Immature natural killer cell (primary cell): ENCODE measurements at regions not wholly inside any gene's neighbourhood (a gene's known extent, or its start where the extent isn't known, plus 50 kb on each side); places are given as distances from the start of the nearest gene placed in this dataset.

Source experiments
- DNase-seq, 3 donors: peaks; one replicate each; pipeline ENCODE4 v3.0.0; 2022; ENCODE audit warnings: mixed read lengths in 1 of 3
- H3K27ac Mint-ChIP-seq, 6 donors: one replicate each; pipeline ENCODE4 v1.8.0; 2020; ENCODE audit warnings: mixed read lengths in 6 of 6, mild to moderate bottlenecking in 5 of 6, inconsistent platforms in 4 of 6, moderate library complexity in 3 of 6
- H3K27me3 Mint-ChIP-seq, 3 donors: one replicate each; pipeline ENCODE4 v1.8.0; 2020 to 2021; ENCODE audit warnings: low read depth in 3 of 3, mild to moderate bottlenecking in 3 of 3, mixed read lengths in 3 of 3, moderate library complexity in 3 of 3, inconsistent platforms in 1 of 3
- H3K36me3 Mint-ChIP-seq, 3 donors: one replicate each; pipeline ENCODE4 v1.8.0; 2020; ENCODE audit warnings: mixed read lengths in 3 of 3, inconsistent platforms in 2 of 3, mild to moderate bottlenecking in 2 of 3
- H3K4me1 Mint-ChIP-seq, 2 donors: one replicate each; pipeline ENCODE4 v1.8.0; 2020; ENCODE audit warnings: inconsistent platforms in 2 of 2, mild to moderate bottlenecking in 2 of 2, mixed read lengths in 2 of 2, moderate library complexity in 1 of 2
- H3K4me3 Mint-ChIP-seq, 5 donors: one replicate each; pipeline ENCODE4 v1.8.0; 2020; ENCODE audit warnings: mild to moderate bottlenecking in 5 of 5, mixed read lengths in 5 of 5, inconsistent platforms in 3 of 5, moderate library complexity in 3 of 5
- H3K9me3 Mint-ChIP-seq, 6 donors: one replicate each; pipeline ENCODE4 v1.8.0; 2020; ENCODE audit warnings: mild to moderate bottlenecking in 6 of 6, mixed read lengths in 6 of 6, inconsistent platforms in 4 of 6, moderate library complexity in 3 of 6

GRCh38 chr22:48441553-48441850 is 1386.2 kb downstream of the BRD1 start:
- Mint-ChIP-seq H3K4me3 (no peak overlapping the region), H3K9me3 (no peaks in the 10 kb centered on the region), H3K27ac (no peak overlapping the region), H3K36me3 (no peaks in the 10 kb centered on the region), H3K4me1 (no peaks in the 10 kb centered on the region), H3K27me3 (peaks cover 2 to 8% (median 4%) of the 10 kb centered on the region in 3 donors)
- DNase-seq: no peak

DNA sequence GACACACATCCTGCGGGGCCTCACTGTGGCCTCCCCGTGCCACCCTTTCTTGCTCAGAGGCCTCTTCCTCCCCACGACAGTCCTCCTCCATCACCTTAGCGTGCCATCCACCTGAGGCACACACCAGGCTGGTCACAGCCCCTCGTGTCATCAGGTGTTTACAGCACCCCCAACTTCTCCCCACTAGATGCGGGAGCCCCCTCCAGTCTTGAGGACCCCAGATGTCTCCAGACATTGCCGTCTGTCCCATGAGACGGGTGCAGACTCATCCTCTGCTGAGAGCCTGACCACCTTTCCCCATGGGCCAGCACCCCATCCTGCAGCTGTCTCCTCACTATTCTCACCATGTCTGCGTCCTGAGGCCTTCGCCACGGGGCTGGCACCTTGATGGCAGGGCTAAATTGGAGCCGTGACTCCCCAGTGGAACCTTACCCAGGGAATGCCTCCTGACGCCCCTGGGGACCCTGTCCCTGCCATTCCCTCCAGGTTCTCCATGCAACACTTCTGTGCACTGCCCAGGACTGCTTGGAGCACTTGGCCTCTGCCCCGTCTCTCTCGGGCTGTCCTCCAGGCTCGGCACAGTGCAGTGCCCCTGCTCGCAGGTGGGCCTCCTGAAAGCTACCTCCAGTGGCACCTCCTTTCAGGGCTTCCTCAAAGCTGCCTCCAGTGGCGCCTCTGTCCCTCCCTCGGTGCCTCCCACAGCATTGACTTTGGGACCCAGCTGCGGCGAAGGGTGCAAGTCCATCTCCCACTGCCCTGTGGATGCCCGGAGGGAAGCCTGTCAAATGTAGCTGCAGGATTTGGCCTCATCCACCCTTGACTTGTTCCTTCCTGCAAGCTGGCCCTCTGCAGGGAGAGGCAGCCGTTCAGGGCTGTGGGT is 1386.8 kb downstream of the BRD1 start:
- no peak for DNase-seq
- Mint-ChIP-seq H3K9me3 (no peaks in the 10 kb centered on the region), H3K4me3 (no peak overlapping the region), H3K27me3 (peaks cover 2 to 8% (median 4%) of the 10 kb centered on the region in 3 donors), H3K36me3 (no peaks in the 10 kb centered on the region), H3K4me1 (no peaks in the 10 kb centered on the region), H3K27ac (no peak overlapping the region)

- no peak overlapping the region for H3K4me3 Mint-ChIP-seq
- peaks cover 2 to 8% (median 4%) of the 10 kb centered on the region in 3 donors for H3K27me3 Mint-ChIP-seq
- H3K27ac Mint-ChIP-seq: no peak overlapping the region
- no peaks in the 10 kb centered on the region for H3K4me1 Mint-ChIP-seq
- DNase-seq: no peak
- no peaks in the 10 kb centered on the region for H3K9me3 Mint-ChIP-seq
- no peaks in the 10 kb centered on the region for H3K36me3 Mint-ChIP-seq
These were observed 1387.5 kb downstream of the BRD1 start for GRCh38 chr22:48440176-48440575.

GRCh38 chr22:48439560-48440135 is 1388.0 kb downstream of the BRD1 start:
- H3K27me3 Mint-ChIP-seq: peaks cover 2 to 8% (median 4%) of the 10 kb centered on the region in 3 donors
- H3K9me3 Mint-ChIP-seq: no peaks in the 10 kb centered on the region
- H3K4me3 Mint-ChIP-seq: no peak overlapping the region
- no peak for DNase-seq
- no peaks in the 10 kb centered on the region for H3K4me1 Mint-ChIP-seq
- H3K27ac Mint-ChIP-seq: no peak overlapping the region
- H3K36me3 Mint-ChIP-seq: no peaks in the 10 kb centered on the region

DNA sequence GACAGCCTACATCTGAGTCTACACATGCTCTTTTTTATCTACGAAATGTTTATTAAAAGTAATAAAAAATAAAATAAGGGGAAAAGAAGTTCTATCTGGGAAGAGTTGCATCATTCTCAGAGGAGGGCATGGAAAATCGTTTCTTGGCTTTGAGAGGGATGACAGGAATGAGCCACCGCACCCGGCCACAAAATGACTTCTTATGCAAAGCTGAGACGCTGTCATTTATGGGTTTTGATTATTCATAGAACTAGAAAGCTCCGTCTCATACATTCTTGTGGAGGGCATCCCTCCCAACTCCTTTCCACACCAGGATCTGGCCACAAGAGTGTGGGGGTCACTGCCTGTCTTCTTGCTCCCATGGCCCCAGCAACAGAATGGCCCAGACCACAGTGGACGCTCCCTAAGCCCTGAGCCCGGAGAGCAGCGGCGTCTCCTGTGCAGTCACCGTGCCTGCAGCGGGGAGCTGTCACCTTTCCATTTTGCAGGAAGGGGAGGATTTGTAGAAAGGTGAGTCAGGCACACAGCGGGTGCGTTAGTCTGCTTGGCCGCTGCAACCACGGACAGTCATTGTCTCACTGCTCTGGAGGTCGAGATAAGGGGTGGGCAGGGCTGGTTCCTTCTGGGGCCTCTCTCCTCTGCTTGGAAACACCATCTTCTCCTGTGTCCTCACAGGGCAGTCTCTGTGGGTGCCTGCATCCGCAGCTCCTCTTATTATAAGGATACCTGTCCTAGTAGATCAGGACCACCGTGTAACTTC is 1388.7 kb downstream of the BRD1 start:
- no peaks in the 10 kb centered on the region for H3K36me3 Mint-ChIP-seq
- H3K4me1 Mint-ChIP-seq: no peaks in the 10 kb centered on the region

DNA sequence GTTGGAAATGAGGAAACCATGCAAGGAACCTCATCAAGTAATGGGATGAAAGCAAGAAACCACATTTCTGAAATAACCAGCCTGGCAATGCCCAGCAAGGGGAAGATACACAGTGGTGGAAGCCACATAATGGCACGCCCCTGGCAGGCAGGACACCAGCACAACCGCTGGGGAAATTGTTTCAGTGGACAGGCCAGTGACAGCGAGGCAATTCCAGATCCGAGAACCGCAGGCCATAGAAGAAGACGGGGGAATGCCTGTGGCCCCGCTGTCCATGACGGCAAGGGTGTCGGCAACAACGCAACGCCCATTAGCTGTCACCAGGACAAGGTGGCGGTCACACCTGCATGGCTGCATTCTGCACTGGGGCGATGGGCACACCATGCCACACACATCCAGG is 1389.6 kb downstream of the BRD1 start:
- DNase-seq: no peak
- Mint-ChIP-seq H3K4me1 (no peaks in the 10 kb centered on the region), H3K27me3 (peaks cover 2 to 7% (median 4%) of the 10 kb centered on the region in 3 donors), H3K9me3 (no peaks in the 10 kb centered on the region), H3K36me3 (no peaks in the 10 kb centered on the region), H3K27ac (no peak overlapping the region), H3K4me3 (no peak overlapping the region)

More for the DNA sequence above, 1388.7 kb downstream of the BRD1 start:
- no peaks in the 10 kb centered on the region for H3K9me3 Mint-ChIP-seq
- H3K27me3 Mint-ChIP-seq: peaks cover 2 to 7% (median 4%) of the 10 kb centered on the region in 3 donors
- H3K27ac Mint-ChIP-seq: no peak overlapping the region
- no peak overlapping the region for H3K4me3 Mint-ChIP-seq
- DNase-seq: no peak

DNA sequence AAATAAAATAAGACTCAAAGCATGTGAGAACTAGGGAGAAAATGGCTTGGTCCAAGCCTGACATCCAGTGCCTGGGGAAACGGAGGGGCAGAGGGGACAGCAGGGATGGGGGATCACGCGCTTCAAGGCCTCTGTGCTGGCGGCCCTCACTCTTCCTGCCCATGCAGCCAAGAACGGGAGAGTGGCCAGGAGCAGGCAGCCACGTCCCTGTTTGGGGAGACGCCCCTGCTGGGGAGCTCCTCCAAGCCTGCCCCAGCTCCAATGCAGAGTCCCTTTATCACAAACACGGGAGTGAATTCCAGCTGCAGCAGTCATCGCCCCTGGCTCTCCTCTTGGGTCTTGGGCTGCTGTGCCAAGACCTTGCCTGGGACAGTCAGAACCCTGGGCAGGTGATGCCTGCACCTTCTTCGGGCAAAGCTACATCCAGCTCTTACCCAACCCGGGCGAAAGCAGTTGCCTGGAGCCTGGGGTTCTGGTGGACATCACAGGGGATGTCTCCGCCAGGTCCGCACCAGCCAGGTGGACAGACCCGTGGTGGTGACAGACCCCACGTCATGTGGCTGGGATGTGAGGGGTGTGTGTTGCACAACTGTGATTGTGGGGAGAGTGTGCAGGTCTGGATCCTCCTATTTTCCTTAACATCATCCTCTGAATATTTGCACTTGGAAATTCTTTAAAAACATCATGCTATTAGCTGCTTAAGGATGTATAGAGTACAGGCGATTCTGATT is 1391.3 kb downstream of the BRD1 start:
- Mint-ChIP-seq H3K27ac (no peak overlapping the region), H3K4me1 (no peaks in the 10 kb centered on the region), H3K4me3 (no peak overlapping the region), H3K27me3 (peaks cover 2 to 4% (median 4%) of the 10 kb centered on the region in 3 donors), H3K36me3 (no peaks in the 10 kb centered on the region), H3K9me3 (no peaks in the 10 kb centered on the region)
- no peak for DNase-seq

- no peaks in the 10 kb centered on the region for H3K36me3 Mint-ChIP-seq
- no peak overlapping the region for H3K4me3 Mint-ChIP-seq
- no peaks in the 10 kb centered on the region for H3K4me1 Mint-ChIP-seq
- H3K27me3 Mint-ChIP-seq: peaks cover 0 to 6% (median 2%) of the 10 kb centered on the region in 3 donors
- no peaks in the 10 kb centered on the region for H3K9me3 Mint-ChIP-seq
- no peak overlapping the region for H3K27ac Mint-ChIP-seq
- no peak for DNase-seq
These were observed 1392.8 kb downstream of the BRD1 start for GRCh38 chr22:48434868-48435250.

GRCh38 chr22:48434156-48434867 is 1393.4 kb downstream of the BRD1 start:
- H3K4me3 Mint-ChIP-seq: no peak overlapping the region
- no peaks in the 10 kb centered on the region for H3K4me1 Mint-ChIP-seq
- DNase-seq: no peak
- H3K36me3 Mint-ChIP-seq: no peaks in the 10 kb centered on the region
- no peak overlapping the region for H3K27ac Mint-ChIP-seq
- peaks cover 0 to 6% (median 2%) of the 10 kb centered on the region in 3 donors for H3K27me3 Mint-ChIP-seq
- no peaks in the 10 kb centered on the region for H3K9me3 Mint-ChIP-seq

- H3K27ac Mint-ChIP-seq: no peak overlapping the region
These were observed 1394.0 kb downstream of the BRD1 start for GRCh38 chr22:48433647-48434046.

DNA sequence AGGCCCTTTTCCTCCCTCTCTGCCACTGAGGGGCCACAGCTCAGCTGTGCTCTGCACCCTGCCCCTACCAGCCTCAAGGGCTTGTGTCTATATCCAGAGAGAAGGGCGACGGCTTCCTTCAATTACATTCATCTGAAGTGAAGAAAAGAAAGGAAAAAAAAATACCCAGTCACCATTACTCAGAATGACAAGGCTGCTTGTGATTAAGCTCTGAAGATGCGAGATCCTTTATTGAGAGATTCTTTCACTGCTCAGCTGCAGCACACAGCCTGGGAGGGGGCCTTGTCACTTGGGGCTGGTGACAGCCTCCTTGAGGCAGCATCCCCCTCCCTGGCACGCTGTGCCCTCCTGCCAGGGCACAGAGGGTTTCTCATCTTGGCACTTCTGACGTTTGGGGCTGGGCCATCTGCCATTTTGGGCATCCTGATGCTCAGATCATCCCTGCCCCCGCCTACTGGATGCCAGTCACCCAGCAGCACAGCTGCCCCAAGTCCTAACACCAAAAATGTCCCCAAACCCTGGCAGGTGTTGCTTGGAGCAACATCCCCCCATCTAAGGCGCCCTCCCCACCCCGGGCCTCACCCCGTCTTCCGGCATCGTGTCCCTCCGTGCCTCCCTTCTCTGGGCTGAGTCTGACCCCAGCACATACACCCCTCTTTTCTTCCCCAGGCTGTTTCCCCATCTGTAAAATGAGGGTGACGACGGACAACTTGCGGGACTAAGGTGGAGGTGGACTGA is 1394.7 kb downstream of the BRD1 start:
- peaks cover 0 to 6% (median 3%) of the 10 kb centered on the region in 3 donors for H3K27me3 Mint-ChIP-seq
- no peak overlapping the region for H3K27ac Mint-ChIP-seq
- no peaks in the 10 kb centered on the region for H3K4me1 Mint-ChIP-seq
- no peak for DNase-seq
- H3K36me3 Mint-ChIP-seq: no peaks in the 10 kb centered on the region
- H3K9me3 Mint-ChIP-seq: no peaks in the 10 kb centered on the region
- no peak overlapping the region for H3K4me3 Mint-ChIP-seq

More at GRCh38 chr22:48433647-48434046, 1394.0 kb downstream of the BRD1 start:
- no peaks in the 10 kb centered on the region for H3K9me3 Mint-ChIP-seq
- H3K4me3 Mint-ChIP-seq: no peak overlapping the region
- DNase-seq: no peak
- H3K4me1 Mint-ChIP-seq: no peaks in the 10 kb centered on the region
- H3K27me3 Mint-ChIP-seq: peaks cover 0 to 6% (median 3%) of the 10 kb centered on the region in 3 donors
- no peaks in the 10 kb centered on the region for H3K36me3 Mint-ChIP-seq

GRCh38 chr22:48431536-48432315 is 1395.9 kb downstream of the BRD1 start:
- H3K27ac Mint-ChIP-seq: no peak overlapping the region
- no peaks in the 10 kb centered on the region for H3K36me3 Mint-ChIP-seq
- peaks cover 0 to 2% (median 2%) of the 10 kb centered on the region in 3 donors for H3K27me3 Mint-ChIP-seq
- no peak for DNase-seq
- H3K9me3 Mint-ChIP-seq: no peaks in the 10 kb centered on the region
- no peak overlapping the region for H3K4me3 Mint-ChIP-seq
- H3K4me1 Mint-ChIP-seq: no peaks in the 10 kb centered on the region
